ENCODE measurements at regions not wholly inside any gene's neighbourhood (a gene's known extent, or its start where the extent isn't known, plus 50 kb on each side); places are given as distances from the start of the nearest gene placed in this dataset.

DNA sequence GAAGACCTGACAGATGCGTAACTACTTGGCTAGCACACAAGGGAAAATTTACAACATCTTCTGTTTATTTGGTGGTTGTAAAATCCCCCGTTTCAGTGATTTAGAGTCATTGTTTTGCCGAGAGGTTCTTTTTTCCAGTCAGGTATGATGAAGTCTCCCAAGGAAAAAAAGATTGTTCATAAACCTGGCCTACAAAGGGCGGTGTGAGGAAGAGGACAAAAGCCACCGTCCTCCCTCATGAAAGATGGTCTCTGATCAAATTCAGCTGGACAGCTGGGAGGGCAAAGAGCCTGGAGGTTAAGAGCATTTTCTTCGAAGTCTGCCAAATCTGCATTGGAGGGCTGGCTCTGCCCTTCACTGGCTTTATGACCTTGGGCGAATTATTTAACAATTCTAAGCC lies 419.9 kb downstream of the HAPSTR1 start:
- TF ChIP-seq POLR2A (IDR thresholded peaks at IDR 0.05), result no peak
- TF ChIP-seq CTCF (IDR thresholded peaks at IDR 0.05), result no peak
- TF ChIP-seq POLR2AphosphoS5 (IDR thresholded peaks at IDR 0.05), result no peak
- peaks cover 0 to 15% of the 10 kb centered on the region in 2 donors for H3K9me3 ChIP-seq
- no peak overlapping the region for H3K27ac ChIP-seq
- DNase-seq (ENCODE audit: low spot score in 2 of 2), result no peak
- H3K36me3 ChIP-seq, result no peaks in the 10 kb centered on the region
- no peak overlapping the region for H3K4me3 ChIP-seq
- intact Hi-C loops (cut with DNase I; ENCODE audit: low total_unique reads), result no loop called here
- H3K27me3 ChIP-seq, result no peaks in the 10 kb centered on the region
- no peaks in the 10 kb centered on the region for H3K4me1 ChIP-seq

DNA sequence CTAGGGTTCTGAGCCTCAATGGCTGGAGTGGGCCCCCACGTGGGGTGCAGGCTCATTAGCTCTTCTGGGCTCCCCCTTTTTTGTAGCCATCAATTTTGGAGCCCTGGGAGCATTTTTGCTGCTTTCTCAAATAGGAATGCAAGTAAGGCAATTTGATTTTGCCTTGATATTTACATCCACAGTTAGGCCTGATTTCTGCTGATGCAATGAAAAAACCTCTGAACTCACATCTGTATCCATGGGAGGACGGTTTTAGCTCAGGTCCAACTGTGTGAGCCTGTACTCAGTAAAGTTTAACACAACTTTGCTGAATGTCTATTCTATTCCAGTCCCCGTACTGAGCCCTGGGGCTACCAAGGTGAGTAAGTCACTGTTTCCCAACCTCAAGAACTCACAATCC lies 425.0 kb downstream of the HAPSTR1 start:
- no peak for DNase-seq (ENCODE audit: low spot score in 2 of 2)
- intact Hi-C loops (cut with DNase I; ENCODE audit: low total_unique reads), result no loop called here
- H3K4me1 ChIP-seq, result no peaks in the 10 kb centered on the region

GRCh38 chr16:9518051-9518450 lies 426.6 kb downstream of the HAPSTR1 start:
- no peak for DNase-seq (ENCODE audit: low spot score in 2 of 2)
- Histone ChIP-seq H3K9me3 (peaks cover 0 to 9% of the 10 kb centered on the region in 2 donors), H3K4me3 (no peak overlapping the region), H3K36me3 (no peaks in the 10 kb centered on the region), H3K4me1 (no peaks in the 10 kb centered on the region), H3K27ac (no peak overlapping the region), H3K27me3 (no peaks in the 10 kb centered on the region)
- TF ChIP-seq POLR2AphosphoS5 (IDR thresholded peaks at IDR 0.05), result no peak
- no peak for TF ChIP-seq CTCF (IDR thresholded peaks at IDR 0.05)
- intact Hi-C loops (cut with DNase I; ENCODE audit: low total_unique reads), result no loop called here

More for the DNA sequence above, 425.0 kb downstream of the HAPSTR1 start:
- Histone ChIP-seq H3K9me3 (peaks cover 0 to 15% of the 10 kb centered on the region in 2 donors), H3K27ac (no peak overlapping the region), H3K36me3 (no peaks in the 10 kb centered on the region), H3K27me3 (no peaks in the 10 kb centered on the region), H3K4me3 (no peak overlapping the region)
- TF ChIP-seq POLR2AphosphoS5 (IDR thresholded peaks at IDR 0.05), result no peak
- no peak for TF ChIP-seq CTCF (IDR thresholded peaks at IDR 0.05)
- no peak for TF ChIP-seq POLR2A (IDR thresholded peaks at IDR 0.05)

- no peaks in the 10 kb centered on the region for H3K4me1 ChIP-seq
- TF ChIP-seq POLR2AphosphoS5 (IDR thresholded peaks at IDR 0.05) (no peak), POLR2A (IDR thresholded peaks at IDR 0.05) (no peak), CTCF (IDR thresholded peaks at IDR 0.05) (no peak)
- peaks cover 0 to 6% of the 10 kb centered on the region in 2 donors for H3K9me3 ChIP-seq
- H3K4me3 ChIP-seq, result no peak overlapping the region
- no peaks in the 10 kb centered on the region for H3K27me3 ChIP-seq
- no peaks in the 10 kb centered on the region for H3K36me3 ChIP-seq
- intact Hi-C loops (cut with DNase I; ENCODE audit: low total_unique reads), result no loop called here
- DNase-seq (ENCODE audit: low spot score in 2 of 2), result no peak
- H3K27ac ChIP-seq, result no peak overlapping the region
Measured at GRCh38 chr16:9518581-9518980, 427.1 kb downstream of the HAPSTR1 start.

- TF ChIP-seq POLR2A (IDR thresholded peaks at IDR 0.05) (no peak), POLR2AphosphoS5 (IDR thresholded peaks at IDR 0.05) (no peak), CTCF (IDR thresholded peaks at IDR 0.05) (no peak)
- Histone ChIP-seq H3K27me3 (no peaks in the 10 kb centered on the region), H3K9me3 (no peaks in the 10 kb centered on the region), H3K4me3 (no peak overlapping the region), H3K27ac (no peak overlapping the region), H3K36me3 (no peaks in the 10 kb centered on the region), H3K4me1 (no peaks in the 10 kb centered on the region)
- intact Hi-C loops (cut with DNase I; ENCODE audit: low total_unique reads), result no loop called here
- no peak for DNase-seq (ENCODE audit: low spot score in 2 of 2)
Measured at GRCh38 chr16:9521749-9522370, 430.4 kb downstream of the HAPSTR1 start.

Measured in breast epithelium (tissue), 4 donors.